ENCODE measurements at regions not wholly inside any gene's neighbourhood (a gene's known extent, or its start where the extent isn't known, plus 50 kb on each side); places are given as distances from the start of the nearest gene placed in this dataset.

DNA sequence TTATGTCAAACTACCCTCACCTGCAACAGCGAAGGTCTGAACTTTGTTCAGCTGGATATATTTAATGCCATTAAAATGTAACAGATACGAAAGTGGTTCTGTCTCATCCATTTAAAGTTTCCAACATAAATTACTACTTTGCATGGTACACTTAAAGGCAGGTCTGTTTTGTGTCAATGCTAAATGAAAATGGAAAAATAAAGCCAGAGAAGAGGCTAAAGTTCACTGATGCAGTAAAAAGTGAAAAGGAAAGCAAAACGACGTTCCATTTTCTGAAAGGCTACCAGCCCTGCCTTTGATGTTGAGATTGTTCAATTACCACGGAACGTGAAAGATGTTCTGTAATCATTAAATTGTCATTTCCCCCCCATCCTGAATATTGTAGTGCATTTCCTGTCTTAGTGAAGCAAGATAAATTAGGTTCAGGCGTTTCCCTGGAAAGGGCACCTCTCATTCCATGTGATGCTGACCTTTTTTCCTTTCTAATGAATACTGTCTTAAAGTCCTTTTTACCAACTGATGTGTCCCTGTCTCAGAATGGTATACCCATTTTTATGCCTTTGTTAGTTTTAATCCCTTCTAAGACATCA lies 334.7 kb upstream of the JAG1 start:
- H3K9me3 ChIP-seq (ENCODE audit: insufficient read depth, low read depth, low read length), result peaks cover 3% of the 10 kb centered on the region
- DNase-seq (ENCODE audit: low read depth) (no peak), FAIRE-seq (peak; percentile 5)
- no peaks in the 10 kb centered on the region for H4K20me1 ChIP-seq (ENCODE audit: insufficient read depth, low read length)
- H3K4me3 ChIP-seq (ENCODE audit: insufficient read depth, low read depth, low read length), result no peak overlapping the region
- H3K36me3 Mint-ChIP-seq (ENCODE audit: low read depth, unreplicated experiment), result no peaks in the 10 kb centered on the region
- peaks cover 3% of the 10 kb centered on the region for H3K4me1 Mint-ChIP-seq (ENCODE audit: low read depth, unreplicated experiment)
- no peak overlapping the region for H3K4me3 Mint-ChIP-seq (ENCODE audit: unreplicated experiment)
- H3K27me3 ChIP-seq (ENCODE audit: insufficient read depth, low read length), result no peaks in the 10 kb centered on the region
- no peak overlapping the region for H3K9ac ChIP-seq (ENCODE audit: low read length)
- no peak overlapping the region for H3K4me2 ChIP-seq (ENCODE audit: low read length)
- H3K27ac ChIP-seq (ENCODE audit: low read depth, low read length), result no peak overlapping the region
- no peaks in the 10 kb centered on the region for H3K4me1 ChIP-seq (ENCODE audit: insufficient read depth, low read length)
- H2AFZ ChIP-seq (ENCODE audit: low read depth, low read length), result no peak overlapping the region
- H3K9me3 Mint-ChIP-seq (ENCODE audit: unreplicated experiment), result peaks cover 3% of the 10 kb centered on the region
- no peaks in the 10 kb centered on the region for H3K27me3 Mint-ChIP-seq (ENCODE audit: low read depth, unreplicated experiment)
- no peak overlapping the region for H3K27ac Mint-ChIP-seq (ENCODE audit: unreplicated experiment)
- H3K79me2 ChIP-seq (ENCODE audit: insufficient read depth, low read length), result no peaks in the 10 kb centered on the region
- H3K36me3 ChIP-seq (ENCODE audit: insufficient read depth, low read length), result no peaks in the 10 kb centered on the region
- no peak for TF ChIP-seq EZH2 (IDR thresholded peaks at IDR 0.05; ENCODE audit: insufficient read depth, low read length)
- no peak for TF ChIP-seq CTCF (IDR thresholded peaks at IDR 0.05; ENCODE audit: insufficient read depth, low read depth, low read length)

DNA sequence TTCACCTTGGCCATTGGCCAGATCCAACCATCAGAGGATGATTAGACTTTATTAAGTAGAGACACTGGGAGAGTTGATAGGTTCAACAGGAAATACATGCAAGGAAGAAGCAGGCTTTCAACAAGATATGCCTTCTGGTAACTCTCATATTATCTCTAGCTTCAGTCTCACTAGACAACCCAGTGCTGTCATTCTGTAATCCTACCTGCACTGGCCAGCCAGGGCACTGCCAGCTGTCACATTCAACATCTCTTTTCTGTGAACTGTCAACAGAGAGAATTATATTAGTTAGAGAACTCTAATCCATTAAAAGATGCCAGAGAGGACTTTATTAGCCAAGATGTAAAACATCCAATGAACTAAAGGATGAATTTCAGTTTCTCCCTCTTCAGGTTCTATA lies 337.9 kb upstream of the JAG1 start:
- Mint-ChIP-seq H3K36me3 (ENCODE audit: low read depth, unreplicated experiment) (no peaks in the 10 kb centered on the region), H3K4me1 (ENCODE audit: low read depth, unreplicated experiment) (no peaks in the 10 kb centered on the region), H3K9me3 (ENCODE audit: unreplicated experiment) (no peaks in the 10 kb centered on the region), H3K27ac (ENCODE audit: unreplicated experiment) (no peak overlapping the region), H3K4me3 (ENCODE audit: unreplicated experiment) (no peak overlapping the region), H3K27me3 (ENCODE audit: low read depth, unreplicated experiment) (no peaks in the 10 kb centered on the region)
- no peak for TF ChIP-seq CTCF (IDR thresholded peaks at IDR 0.05; ENCODE audit: insufficient read depth, low read depth, low read length)
- TF ChIP-seq EZH2 (IDR thresholded peaks at IDR 0.05; ENCODE audit: insufficient read depth, low read length), result no peak
- Histone ChIP-seq H3K9me3 (ENCODE audit: insufficient read depth, low read depth, low read length) (peaks cover 3% of the 10 kb centered on the region), H3K4me2 (ENCODE audit: low read length) (no peak overlapping the region), H3K9ac (ENCODE audit: low read length) (no peak overlapping the region), H3K79me2 (ENCODE audit: insufficient read depth, low read length) (no peaks in the 10 kb centered on the region), H3K36me3 (ENCODE audit: insufficient read depth, low read length) (no peaks in the 10 kb centered on the region), H2AFZ (ENCODE audit: low read depth, low read length) (no peak overlapping the region), H3K4me3 (ENCODE audit: insufficient read depth, low read depth, low read length) (no peak overlapping the region), H3K27me3 (ENCODE audit: insufficient read depth, low read length) (no peaks in the 10 kb centered on the region), H3K4me1 (ENCODE audit: insufficient read depth, low read length) (no peaks in the 10 kb centered on the region), H3K27ac (ENCODE audit: low read depth, low read length) (no peak overlapping the region), H4K20me1 (ENCODE audit: insufficient read depth, low read length) (no peaks in the 10 kb centered on the region)
- FAIRE-seq (no peak), DNase-seq (ENCODE audit: low read depth) (no peak)

DNA sequence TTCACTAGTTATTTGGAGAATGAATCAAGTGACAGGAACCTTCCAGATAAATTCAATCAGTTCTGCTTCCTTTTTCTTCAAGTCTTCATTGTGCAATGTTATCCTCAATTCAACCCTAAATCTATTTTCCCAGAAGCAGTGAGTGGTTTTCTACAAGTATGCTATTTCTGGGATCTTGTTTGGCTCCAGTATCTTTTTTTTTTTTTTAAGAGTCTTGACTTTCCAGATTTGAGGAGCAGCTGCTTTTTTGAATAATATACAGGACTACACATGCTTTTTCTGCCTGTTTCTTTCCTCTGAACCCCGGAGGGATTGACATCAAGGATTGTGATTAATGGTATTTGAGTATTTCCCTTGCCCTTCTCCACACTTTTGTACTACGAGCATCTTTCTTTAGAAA lies 339.2 kb upstream of the JAG1 start:
- no peaks in the 10 kb centered on the region for H3K9me3 ChIP-seq (ENCODE audit: insufficient read depth, low read depth, low read length)
- no peaks in the 10 kb centered on the region for H3K36me3 ChIP-seq (ENCODE audit: insufficient read depth, low read length)

More for the DNA sequence above, 339.2 kb upstream of the JAG1 start:
- Histone ChIP-seq H2AFZ (ENCODE audit: low read depth, low read length) (no peak overlapping the region), H3K9ac (ENCODE audit: low read length) (no peak overlapping the region), H3K4me2 (ENCODE audit: low read length) (no peak overlapping the region), H3K27ac (ENCODE audit: low read depth, low read length) (no peak overlapping the region), H3K4me3 (ENCODE audit: insufficient read depth, low read depth, low read length) (no peak overlapping the region), H3K79me2 (ENCODE audit: insufficient read depth, low read length) (no peaks in the 10 kb centered on the region), H4K20me1 (ENCODE audit: insufficient read depth, low read length) (no peaks in the 10 kb centered on the region), H3K27me3 (ENCODE audit: insufficient read depth, low read length) (no peaks in the 10 kb centered on the region), H3K4me1 (ENCODE audit: insufficient read depth, low read length) (no peaks in the 10 kb centered on the region)
- Mint-ChIP-seq H3K9me3 (ENCODE audit: unreplicated experiment) (no peaks in the 10 kb centered on the region), H3K27ac (ENCODE audit: unreplicated experiment) (no peak overlapping the region), H3K4me1 (ENCODE audit: low read depth, unreplicated experiment) (no peaks in the 10 kb centered on the region), H3K36me3 (ENCODE audit: low read depth, unreplicated experiment) (no peaks in the 10 kb centered on the region), H3K4me3 (ENCODE audit: unreplicated experiment) (no peak overlapping the region), H3K27me3 (ENCODE audit: low read depth, unreplicated experiment) (no peaks in the 10 kb centered on the region)
- peak; percentile 64 for DNase-seq (ENCODE audit: low read depth)
- TF ChIP-seq CTCF (IDR thresholded peaks at IDR 0.05; ENCODE audit: insufficient read depth, low read depth, low read length) (no peak), EZH2 (IDR thresholded peaks at IDR 0.05; ENCODE audit: insufficient read depth, low read length) (no peak)
- FAIRE-seq, result no peak
